ENCODE measurements at regions not wholly inside any gene's neighbourhood (a gene's known extent, or its start where the extent isn't known, plus 50 kb on each side); places are given as distances from the start of the nearest gene placed in this dataset.

DNA sequence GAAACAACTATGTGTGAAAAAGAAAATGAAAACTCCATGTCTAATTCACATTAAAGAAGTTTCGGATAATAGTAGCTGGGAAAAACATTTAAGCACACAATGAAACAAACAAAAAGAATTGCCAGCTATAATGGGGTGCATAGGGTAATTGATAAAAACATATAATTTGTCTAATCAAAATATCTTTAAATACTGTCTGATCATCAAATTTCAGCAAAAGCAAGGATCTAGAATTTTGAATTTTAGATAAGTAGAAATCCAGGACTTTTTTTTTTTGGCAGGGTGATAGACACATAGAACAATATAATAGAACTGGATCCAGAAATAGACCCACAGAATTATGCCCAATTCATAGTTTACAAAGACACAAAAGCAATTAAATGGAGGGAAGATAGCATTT is 585.0 kb downstream of the TAF11L14 start (continued):
- TF ChIP-seq, protein P1, sequence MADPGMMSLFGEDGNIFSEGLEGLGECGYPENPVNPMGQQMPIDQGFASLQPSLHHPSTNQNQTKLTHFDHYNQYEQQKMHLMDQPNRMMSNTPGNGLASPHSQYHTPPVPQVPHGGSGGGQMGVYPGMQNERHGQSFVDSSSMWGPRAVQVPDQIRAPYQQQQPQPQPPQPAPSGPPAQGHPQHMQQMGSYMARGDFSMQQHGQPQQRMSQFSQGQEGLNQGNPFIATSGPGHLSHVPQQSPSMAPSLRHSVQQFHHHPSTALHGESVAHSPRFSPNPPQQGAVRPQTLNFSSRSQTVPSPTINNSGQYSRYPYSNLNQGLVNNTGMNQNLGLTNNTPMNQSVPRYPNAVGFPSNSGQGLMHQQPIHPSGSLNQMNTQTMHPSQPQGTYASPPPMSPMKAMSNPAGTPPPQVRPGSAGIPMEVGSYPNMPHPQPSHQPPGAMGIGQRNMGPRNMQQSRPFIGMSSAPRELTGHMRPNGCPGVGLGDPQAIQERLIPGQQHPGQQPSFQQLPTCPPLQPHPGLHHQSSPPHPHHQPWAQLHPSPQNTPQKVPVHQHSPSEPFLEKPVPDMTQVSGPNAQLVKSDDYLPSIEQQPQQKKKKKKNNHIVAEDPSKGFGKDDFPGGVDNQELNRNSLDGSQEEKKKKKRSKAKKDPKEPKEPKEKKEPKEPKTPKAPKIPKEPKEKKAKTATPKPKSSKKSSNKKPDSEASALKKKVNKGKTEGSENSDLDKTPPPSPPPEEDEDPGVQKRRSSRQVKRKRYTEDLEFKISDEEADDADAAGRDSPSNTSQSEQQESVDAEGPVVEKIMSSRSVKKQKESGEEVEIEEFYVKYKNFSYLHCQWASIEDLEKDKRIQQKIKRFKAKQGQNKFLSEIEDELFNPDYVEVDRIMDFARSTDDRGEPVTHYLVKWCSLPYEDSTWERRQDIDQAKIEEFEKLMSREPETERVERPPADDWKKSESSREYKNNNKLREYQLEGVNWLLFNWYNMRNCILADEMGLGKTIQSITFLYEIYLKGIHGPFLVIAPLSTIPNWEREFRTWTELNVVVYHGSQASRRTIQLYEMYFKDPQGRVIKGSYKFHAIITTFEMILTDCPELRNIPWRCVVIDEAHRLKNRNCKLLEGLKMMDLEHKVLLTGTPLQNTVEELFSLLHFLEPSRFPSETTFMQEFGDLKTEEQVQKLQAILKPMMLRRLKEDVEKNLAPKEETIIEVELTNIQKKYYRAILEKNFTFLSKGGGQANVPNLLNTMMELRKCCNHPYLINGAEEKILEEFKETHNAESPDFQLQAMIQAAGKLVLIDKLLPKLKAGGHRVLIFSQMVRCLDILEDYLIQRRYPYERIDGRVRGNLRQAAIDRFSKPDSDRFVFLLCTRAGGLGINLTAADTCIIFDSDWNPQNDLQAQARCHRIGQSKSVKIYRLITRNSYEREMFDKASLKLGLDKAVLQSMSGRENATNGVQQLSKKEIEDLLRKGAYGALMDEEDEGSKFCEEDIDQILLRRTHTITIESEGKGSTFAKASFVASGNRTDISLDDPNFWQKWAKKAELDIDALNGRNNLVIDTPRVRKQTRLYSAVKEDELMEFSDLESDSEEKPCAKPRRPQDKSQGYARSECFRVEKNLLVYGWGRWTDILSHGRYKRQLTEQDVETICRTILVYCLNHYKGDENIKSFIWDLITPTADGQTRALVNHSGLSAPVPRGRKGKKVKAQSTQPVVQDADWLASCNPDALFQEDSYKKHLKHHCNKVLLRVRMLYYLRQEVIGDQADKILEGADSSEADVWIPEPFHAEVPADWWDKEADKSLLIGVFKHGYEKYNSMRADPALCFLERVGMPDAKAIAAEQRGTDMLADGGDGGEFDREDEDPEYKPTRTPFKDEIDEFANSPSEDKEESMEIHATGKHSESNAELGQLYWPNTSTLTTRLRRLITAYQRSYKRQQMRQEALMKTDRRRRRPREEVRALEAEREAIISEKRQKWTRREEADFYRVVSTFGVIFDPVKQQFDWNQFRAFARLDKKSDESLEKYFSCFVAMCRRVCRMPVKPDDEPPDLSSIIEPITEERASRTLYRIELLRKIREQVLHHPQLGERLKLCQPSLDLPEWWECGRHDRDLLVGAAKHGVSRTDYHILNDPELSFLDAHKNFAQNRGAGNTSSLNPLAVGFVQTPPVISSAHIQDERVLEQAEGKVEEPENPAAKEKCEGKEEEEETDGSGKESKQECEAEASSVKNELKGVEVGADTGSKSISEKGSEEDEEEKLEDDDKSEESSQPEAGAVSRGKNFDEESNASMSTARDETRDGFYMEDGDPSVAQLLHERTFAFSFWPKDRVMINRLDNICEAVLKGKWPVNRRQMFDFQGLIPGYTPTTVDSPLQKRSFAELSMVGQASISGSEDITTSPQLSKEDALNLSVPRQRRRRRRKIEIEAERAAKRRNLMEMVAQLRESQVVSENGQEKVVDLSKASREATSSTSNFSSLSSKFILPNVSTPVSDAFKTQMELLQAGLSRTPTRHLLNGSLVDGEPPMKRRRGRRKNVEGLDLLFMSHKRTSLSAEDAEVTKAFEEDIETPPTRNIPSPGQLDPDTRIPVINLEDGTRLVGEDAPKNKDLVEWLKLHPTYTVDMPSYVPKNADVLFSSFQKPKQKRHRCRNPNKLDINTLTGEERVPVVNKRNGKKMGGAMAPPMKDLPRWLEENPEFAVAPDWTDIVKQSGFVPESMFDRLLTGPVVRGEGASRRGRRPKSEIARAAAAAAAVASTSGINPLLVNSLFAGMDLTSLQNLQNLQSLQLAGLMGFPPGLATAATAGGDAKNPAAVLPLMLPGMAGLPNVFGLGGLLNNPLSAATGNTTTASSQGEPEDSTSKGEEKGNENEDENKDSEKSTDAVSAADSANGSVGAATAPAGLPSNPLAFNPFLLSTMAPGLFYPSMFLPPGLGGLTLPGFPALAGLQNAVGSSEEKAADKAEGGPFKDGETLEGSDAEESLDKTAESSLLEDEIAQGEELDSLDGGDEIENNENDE (IDR thresholded peaks at IDR 0.05; ENCODE audit: low read depth, low read length) = no peak
- TF ChIP-seq MTA2 (IDR thresholded peaks at IDR 0.05; ENCODE audit: low read depth) = no peak
- peak; percentile 28; the same call in 1 of the 2 replicates for TF ChIP-seq MAFG (tag; conservative IDR thresholded peaks at IDR 0.05)
- TF ChIP-seq CCNT2 (IDR thresholded peaks at IDR 0.05; ENCODE audit: borderline replicate concordance, extremely low read depth, insufficient read length, low read depth, low read length) = no peak
- TF ChIP-seq, protein P2, sequence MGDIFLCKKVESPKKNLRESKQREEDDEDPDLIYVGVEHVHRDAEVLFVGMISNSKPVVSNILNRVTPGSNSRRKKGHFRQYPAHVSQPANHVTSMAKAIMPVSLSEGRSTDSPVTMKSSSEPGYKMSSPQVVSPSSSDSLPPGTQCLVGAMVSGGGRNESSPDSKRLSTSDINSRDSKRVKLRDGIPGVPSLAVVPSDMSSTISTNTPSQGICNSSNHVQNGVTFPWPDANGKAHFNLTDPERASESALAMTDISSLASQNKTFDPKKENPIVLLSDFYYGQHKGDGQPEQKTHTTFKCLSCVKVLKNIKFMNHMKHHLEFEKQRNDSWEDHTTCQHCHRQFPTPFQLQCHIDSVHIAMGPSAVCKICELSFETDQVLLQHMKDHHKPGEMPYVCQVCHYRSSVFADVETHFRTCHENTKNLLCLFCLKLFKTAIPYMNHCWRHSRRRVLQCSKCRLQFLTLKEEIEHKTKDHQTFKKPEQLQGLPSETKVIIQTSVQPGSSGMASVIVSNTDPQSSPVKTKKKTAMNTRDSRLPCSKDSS (IDR thresholded peaks at IDR 0.05; ENCODE audit: low read depth, partially characterized antibody) = no peak
